Hematopoietic multipotent progenitor cell (in vitro differentiated cells): ENCODE measurements at regions not wholly inside any gene's neighbourhood (a gene's known extent, or its start where the extent isn't known, plus 50 kb on each side); places are given as distances from the start of the nearest gene placed in this dataset.

ENCODE experiments used
- DNase-seq, 3 donors: peaks; one replicate each; pipeline ENCODE4 v3.0.0-alpha.2; 2011 to 2015; ENCODE audit warnings: low read depth in 2 of 3, low spot score in 2 of 3

GRCh38 chr5:158174918-158175851 is 316.2 kb upstream of the CLINT1 start:
- peak in 2 of 3 donors; percentile 63 to 81 for DNase-seq

DNA sequence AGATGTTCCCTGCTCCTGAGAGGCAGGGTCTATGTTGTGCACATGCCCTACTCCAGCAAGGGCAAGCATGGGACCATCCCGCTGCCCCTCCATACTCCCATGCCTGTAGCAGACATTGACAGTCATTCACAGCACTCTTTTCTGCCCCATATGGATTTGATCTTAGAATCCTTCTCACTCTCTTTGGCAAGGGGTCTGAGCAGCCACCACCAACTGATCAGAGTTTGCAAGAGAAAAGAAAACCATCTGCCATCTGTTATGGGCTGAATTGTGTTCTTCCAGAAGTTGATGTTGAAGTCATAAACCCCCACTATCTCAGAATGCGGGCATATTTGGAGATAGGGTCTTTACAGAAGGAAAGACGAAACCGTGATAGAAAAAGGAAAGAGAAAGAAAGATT is 315.1 kb upstream of the CLINT1 start:
- DNase-seq, result no peak

DNA sequence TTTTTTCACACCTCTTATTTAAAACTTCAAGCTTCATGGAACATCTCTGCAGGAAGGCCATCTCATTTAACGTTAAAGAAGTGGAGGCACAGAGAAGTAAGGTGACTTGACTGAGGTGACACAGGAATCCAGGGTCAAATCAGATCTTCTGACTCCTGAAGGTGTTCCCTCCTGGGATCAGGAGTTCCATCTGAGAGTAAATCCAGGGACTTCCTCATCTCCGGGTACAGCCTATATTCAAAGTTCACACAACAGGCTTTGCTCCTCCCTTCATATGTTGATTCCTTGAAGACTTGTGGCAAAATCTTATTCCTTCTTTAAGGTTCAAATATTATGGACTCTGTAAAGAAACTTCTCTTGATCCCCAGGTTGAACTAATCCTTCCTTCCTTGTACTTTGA is 313.1 kb upstream of the CLINT1 start:
- no peak for DNase-seq

GRCh38 chr5:158170534-158170933 is 311.6 kb upstream of the CLINT1 start:
- no peak for DNase-seq

DNA sequence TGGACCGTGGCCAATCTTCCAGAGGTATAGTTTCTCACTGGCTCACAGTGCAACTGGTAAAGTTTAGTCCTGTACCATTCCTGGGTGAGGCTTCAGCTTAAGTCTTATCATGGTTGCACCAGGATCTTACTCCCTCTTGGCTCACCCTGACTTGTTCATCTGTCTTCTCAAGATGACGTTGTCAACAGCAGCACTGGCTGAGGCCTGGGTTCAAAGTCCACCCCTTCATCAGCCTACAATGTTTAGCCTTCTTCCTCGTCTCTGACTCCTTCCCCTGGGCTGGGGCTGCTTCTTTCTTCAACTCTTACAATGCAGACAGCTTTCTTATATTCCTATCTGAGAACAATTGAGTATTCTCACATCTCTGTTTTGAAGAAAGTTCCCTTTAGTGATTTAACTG is 311.1 kb upstream of the CLINT1 start:
- no peak for DNase-seq

- DNase-seq, result no peak
Measured at GRCh38 chr5:158166424-158166823, 307.5 kb upstream of the CLINT1 start.

GRCh38 chr5:158165647-158166046 is 306.7 kb upstream of the CLINT1 start:
- no peak for DNase-seq

DNA sequence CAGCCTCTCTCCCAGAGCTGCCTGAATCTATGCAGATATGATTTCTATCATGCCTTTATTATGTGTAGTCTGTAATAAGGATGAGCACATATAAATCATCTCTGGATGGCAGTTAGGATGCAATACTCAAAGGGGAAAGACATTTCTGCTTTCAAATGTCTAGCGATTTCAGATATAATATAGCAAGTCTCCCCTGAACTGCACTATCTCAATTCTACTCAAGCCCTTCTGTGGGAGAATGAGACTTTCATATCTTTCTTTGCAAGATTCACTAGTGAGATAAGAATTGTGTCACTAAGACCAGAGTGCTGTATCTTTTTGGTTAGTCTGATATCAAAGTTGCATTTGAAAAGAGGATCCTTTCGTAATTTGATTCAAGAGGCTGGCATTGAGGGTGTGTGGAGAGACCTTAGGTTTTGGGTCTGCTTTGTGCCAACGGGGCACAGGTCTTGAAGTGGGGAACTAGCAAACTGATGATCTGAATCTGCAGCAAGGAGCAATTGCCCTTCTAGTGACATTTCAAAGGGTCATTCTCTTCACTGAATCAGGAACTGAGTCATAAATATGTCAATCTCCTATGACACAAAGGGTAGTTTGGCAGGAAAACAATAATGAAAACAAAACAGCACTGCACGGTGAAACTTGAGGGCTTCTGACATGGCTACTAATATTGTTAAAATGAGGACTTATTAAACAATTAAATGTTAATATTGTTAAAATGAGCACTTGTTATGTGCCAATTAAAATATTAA is 305.5 kb upstream of the CLINT1 start:
- no peak for DNase-seq

DNA sequence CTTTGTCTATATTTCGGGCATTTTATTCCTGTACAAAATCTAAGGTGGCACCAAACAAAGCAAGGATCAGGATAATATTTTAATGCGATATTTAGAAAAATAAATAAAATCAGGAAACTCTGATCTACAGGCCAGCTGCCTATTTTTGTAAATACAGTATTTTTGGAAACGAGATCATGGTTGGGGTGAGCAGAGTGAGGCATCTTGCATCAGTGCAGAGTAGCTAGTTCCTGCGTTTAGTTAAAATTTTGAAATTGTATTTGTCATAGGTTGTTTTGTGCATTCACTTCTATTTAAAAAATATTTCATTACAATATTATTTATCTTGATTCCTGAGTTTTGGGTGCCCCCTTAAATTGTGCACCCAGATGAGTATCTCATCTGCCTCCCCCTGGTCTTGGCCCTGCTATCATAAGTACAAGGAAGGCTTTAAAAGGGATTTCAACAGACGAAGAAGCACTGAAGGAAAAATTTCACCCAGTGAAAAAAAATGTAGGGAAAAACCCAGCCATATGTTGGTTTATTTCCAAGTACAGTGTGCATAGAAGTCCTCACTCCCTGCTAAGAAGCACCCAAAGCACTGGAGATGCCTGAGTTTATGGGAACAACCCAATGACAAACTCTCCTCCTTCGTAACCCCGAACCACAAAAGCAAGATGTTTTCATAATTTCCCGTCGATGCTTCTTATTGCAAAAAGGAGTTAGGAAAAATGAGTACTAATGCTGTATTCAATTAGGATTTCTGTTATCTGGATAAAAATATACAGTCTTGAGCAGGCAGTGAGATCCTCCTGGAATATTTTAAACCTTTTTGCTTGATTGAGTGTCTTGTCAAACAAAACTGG is 304.7 kb upstream of the CLINT1 start:
- no peak for DNase-seq

DNA sequence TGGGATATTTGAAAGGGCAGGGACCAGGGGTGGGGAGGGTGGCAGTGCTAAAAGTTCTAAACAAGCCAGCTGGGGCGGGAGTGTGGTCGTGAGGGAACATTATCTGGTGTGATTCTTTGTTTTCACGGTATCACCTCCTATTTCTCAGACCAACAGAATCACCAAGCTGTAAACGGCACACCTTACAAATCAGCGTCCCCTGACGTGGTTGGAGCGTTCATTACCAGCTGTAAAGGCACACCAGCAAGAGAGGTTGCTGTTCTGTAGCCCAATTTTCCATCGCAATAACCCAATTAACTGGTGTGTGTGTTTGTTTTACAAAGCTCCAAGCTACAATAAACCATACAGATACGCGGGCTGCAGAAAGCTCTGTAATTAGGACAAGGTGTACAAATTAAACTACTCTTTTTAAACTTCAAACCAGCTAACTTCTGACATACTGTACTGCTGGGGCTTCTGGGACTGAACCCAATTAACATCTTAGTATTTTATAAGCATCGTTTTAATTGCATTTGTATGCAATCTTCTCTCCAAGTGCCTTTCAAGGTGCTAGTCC is 303.6 kb upstream of the CLINT1 start:
- no peak for DNase-seq

- DNase-seq, result no peak
Measured at GRCh38 chr5:158162026-158162425, 303.1 kb upstream of the CLINT1 start.

DNA sequence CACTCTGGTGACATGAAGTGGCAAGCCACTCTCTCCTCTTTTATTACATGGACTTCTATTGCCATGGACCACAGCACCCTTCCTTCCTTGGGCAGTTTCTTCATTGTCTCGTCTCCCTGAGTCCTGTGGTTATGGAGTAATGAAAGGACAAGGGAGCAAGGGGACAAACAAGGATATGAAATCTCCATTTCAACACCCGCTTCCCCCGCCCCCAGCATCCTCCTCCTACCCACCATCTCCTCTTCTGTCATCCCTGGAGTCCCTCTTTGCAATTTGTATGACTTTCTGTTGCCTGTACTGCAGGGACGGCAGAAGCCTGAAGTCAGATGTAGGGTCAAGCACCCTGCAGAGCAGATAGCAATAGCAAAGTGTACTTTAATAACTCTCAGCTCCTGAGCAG is 300.7 kb upstream of the CLINT1 start:
- no peak for DNase-seq

DNA sequence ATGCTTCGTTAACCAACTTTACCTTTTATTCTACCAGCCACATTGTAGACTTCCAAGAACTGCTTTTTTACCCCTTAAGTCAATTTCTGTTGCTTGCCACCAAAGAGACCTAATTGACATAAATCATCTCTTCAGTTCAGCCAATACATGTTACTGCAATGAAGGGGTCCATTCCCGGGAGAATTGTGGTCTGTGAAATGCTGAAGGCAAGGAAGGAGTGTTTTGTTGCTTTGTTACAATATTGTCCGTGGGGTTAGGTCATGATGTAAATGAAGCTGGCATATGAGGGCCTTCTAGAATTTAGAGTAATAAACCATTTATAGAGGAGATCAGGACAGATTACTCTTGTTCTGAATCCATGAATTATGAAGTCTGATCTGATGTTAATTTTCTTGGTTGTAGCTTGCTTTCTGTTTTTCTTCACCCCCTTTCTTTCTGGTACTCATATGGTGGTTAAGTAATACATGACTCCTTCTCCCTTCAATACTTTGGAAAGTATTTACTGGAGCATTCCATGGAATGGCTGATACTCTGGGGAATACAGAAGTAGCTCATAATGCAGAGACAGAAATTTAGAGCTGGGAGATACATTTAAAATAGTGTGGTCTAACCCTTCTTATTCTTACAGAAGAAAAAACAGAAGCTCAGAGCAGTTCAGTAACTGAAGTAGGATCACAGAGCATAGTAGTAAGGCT is 297.0 kb upstream of the CLINT1 start:
- DNase-seq, result no peak

DNA sequence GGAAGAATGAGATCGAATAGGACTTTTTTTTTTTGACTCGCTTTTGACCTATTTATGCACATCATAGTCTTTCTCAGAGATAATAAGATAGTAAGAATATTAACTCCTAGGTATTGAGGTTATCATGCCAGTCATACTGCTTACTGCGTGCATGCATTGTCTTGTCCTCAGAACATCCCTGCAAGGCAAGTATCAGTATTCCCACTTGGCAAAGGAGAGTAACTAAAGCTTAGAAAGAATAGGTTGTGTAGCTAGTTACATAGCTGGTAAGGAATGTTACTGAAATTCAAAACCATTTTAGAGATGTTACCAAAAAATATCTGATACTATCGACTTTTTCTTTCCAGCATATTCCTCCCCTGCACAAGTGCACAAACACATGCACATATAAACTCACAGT is 296.1 kb upstream of the CLINT1 start:
- no peak for DNase-seq

GRCh38 chr5:158154226-158155005 is 295.5 kb upstream of the CLINT1 start:
- no peak for DNase-seq

GRCh38 chr5:158153508-158153907 is 294.6 kb upstream of the CLINT1 start:
- DNase-seq, result no peak

- DNase-seq, result no peak
Measured at GRCh38 chr5:158152136-158152535, 293.2 kb upstream of the CLINT1 start.

- DNase-seq, result no peak
Measured at GRCh38 chr5:158147227-158147626, 288.3 kb upstream of the CLINT1 start.

DNA sequence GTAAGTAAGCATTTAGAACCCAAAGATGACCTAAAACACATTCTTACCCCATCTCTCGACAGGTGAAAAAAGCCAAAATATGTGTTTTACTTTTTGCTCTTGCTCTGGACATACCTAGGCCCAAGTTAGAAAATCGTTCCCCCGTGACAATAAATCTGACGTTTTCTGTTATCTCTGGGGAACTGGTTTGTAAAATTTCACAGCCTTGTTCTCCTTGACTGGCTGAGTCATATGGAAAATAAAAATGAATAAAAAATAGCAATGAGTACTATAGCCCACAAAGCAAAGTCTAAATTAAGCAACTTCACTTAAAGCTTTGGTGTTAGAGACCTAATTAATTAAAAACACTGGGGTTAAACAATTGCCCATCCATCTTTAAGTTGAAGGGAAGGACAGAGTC is 286.9 kb upstream of the CLINT1 start:
- DNase-seq, result no peak
